ENCODE measurements at regions not wholly inside any gene's neighbourhood (a gene's known extent, or its start where the extent isn't known, plus 50 kb on each side); places are given as distances from the start of the nearest gene placed in this dataset.

GRCh38 chr14:27077710-27078109 lies 479.9 kb upstream of the NOVA1 start:
- no peak for DNase-seq

GRCh38 chr14:27078191-27078590 lies 480.4 kb upstream of the NOVA1 start:
- DNase-seq, result no peak

- DNase-seq, result no peak
These were observed 481.9 kb upstream of the NOVA1 start for GRCh38 chr14:27079716-27080115.

GRCh38 chr14:27085500-27085899 lies 487.7 kb upstream of the NOVA1 start:
- no peak for DNase-seq

- no peak for DNase-seq
These were observed 492.9 kb upstream of the NOVA1 start for GRCh38 chr14:27090716-27091115.

GRCh38 chr14:27091973-27092372 lies 494.1 kb upstream of the NOVA1 start:
- no peak for DNase-seq

GRCh38 chr14:27096091-27096490 lies 498.3 kb upstream of the NOVA1 start:
- DNase-seq, result no peak

- no peak for DNase-seq
These were observed 500.6 kb upstream of the NOVA1 start for GRCh38 chr14:27098451-27098850.

GRCh38 chr14:27114180-27114579 lies 516.3 kb upstream of the NOVA1 start:
- DNase-seq, result no peak

- DNase-seq, result no peak
These were observed 525.3 kb upstream of the NOVA1 start for GRCh38 chr14:27123162-27123561.

- DNase-seq, result no peak
These were observed 530.0 kb upstream of the NOVA1 start for GRCh38 chr14:27127838-27128237.

- DNase-seq, result no peak
These were observed 536.4 kb upstream of the NOVA1 start for GRCh38 chr14:27134200-27134599.

- DNase-seq, result no peak
These were observed 547.3 kb upstream of the NOVA1 start for GRCh38 chr14:27145170-27145569.

- DNase-seq, result no peak
These were observed 550.3 kb upstream of the NOVA1 start for GRCh38 chr14:27148143-27148542.

GRCh38 chr14:27164139-27164538 lies 566.3 kb upstream of the NOVA1 start:
- no peak for DNase-seq

- DNase-seq, result no peak
These were observed 577.7 kb upstream of the NOVA1 start for GRCh38 chr14:27175489-27175888.

- no peak for DNase-seq
These were observed 583.5 kb upstream of the NOVA1 start for GRCh38 chr14:27181333-27181732.

- DNase-seq, result no peak
These were observed 586.6 kb upstream of the NOVA1 start for GRCh38 chr14:27184427-27184826.

- DNase-seq, result no peak
These were observed 588.2 kb upstream of the NOVA1 start for GRCh38 chr14:27186048-27186447.

- no peak for DNase-seq
These were observed 589.3 kb upstream of the NOVA1 start for GRCh38 chr14:27187136-27187535.

- no peak for DNase-seq
These were observed 592.5 kb upstream of the NOVA1 start for GRCh38 chr14:27190296-27190695.

GRCh38 chr14:27199272-27199671 lies 601.4 kb upstream of the NOVA1 start:
- no peak for DNase-seq

- DNase-seq, result no peak
These were observed 607.2 kb upstream of the NOVA1 start for GRCh38 chr14:27205036-27205435.

GRCh38 chr14:27211741-27212140 lies 613.9 kb upstream of the NOVA1 start:
- DNase-seq, result no peak

- DNase-seq, result no peak
These were observed 624.8 kb upstream of the NOVA1 start for GRCh38 chr14:27222671-27223070.

Data from anterior cingulate cortex (tissue), 58 donors.